HG03039 (cell line): ENCODE measurements at regions not wholly inside any gene's neighbourhood (a gene's known extent, or its start where the extent isn't known, plus 50 kb on each side); places are given as distances from the start of the nearest gene placed in this dataset.
"Not testable (repeated sequence)": the region's sequence is repeated elsewhere in the genome, so short reads cannot be mapped to it uniquely, and the experiment has no call there.

Source experiments
- ATAC-seq: cut with Tn5 transposase; IDR thresholded peaks from one replicate; pipeline ENCODE4 v1.9.1; 2021; ENCODE audit warnings: mild to moderate bottlenecking, moderate library complexity; ENCODE audit not compliant: unreplicated experiment

GRCh38 chr6:76790045-76790796 is 673.1 kb downstream of the HTR1B start:
- no peak for ATAC-seq

DNA sequence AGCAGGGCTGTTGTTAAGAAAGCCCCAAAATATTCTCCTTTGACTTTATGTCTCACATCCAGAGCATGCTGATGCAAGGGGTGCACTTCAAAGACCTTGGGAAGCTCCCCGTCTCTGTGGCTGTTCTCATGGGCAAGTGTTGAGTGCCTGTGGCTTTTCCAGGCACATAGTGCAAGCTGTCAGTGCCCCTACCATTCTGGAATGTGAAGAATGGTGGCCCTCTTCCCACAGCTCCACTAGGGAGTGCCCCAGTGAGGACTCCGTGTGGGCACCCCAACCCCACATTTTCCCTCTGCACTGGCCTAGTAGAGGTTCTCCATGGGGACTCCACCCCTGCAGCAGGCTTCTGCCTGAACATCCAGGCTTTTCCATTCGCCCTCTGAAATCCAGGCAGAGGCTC is 673.7 kb downstream of the HTR1B start:
- ATAC-seq, result no peak

DNA sequence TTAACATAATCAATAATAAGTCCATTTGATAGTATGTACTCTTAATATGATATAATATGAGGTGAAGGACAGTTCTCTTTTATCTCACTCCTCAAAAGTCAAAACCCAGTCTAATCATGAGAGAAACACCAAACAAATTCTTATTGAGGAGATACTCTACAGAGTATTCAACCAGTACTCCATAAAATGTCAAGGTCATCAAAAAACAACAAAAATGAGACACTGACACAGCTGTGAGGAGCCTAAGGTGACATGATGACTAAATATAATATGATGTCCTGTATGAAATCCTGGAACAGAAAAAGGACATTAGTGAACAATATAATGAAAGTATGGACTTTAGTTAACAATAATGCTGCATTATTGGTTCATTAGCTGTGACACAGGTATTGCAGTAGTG is 675.1 kb downstream of the HTR1B start:
- no peak for ATAC-seq

- no peak for ATAC-seq
These were observed 684.2 kb downstream of the HTR1B start for GRCh38 chr6:76779068-76779467.

- ATAC-seq, result no peak
These were observed 686.4 kb downstream of the HTR1B start for GRCh38 chr6:76776876-76777275.

GRCh38 chr6:76774781-76775384 is 688.4 kb downstream of the HTR1B start:
- ATAC-seq, result no peak

DNA sequence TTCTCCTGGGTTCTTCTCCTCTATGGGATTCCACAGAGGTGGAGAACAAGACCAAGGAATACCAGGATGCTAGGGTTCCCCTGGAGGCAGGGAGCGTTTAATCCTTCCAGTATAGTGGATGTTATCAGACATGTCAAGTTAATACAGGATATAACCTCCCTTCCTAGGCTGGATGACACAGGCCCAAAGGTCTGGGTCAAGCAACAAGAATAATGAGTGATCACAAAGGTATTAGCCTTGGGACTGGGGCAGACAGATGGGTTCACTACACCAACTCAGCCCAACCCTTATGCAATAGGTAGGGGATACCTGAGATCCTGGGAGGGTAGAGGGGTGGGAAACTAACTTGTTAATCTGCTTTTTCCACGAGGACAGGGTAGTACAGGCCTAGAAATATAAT is 690.3 kb downstream of the HTR1B start:
- ATAC-seq, result no peak

DNA sequence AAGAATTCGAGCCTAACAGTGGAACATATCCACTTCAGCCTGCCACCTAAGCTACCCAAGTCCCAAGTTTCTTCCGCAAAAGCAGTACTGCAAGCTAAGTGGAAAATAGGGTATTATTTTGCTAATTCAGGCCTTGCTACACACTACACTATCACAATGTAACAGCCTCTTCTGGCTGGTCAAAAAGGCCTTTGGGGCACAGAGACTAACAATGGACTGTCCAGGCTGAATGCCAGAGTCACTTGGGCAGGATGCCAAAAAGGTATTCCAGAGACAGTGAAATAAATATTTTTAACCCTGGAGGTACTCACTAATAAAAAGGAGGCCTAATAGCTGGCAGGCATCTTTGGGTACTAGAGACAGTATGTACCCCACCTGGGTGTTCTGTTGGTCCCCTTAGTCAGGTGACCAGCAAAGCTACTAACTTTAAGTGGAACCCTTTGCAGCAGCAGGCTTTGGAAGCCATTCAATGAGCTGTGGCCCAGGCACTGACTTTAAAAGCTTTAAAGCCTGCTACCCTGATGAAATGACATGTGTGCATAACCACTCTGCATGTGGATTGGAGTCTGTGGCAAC is 692.1 kb downstream of the HTR1B start:
- no peak for ATAC-seq

- ATAC-seq, result no peak
These were observed 693.0 kb downstream of the HTR1B start for GRCh38 chr6:76770281-76770680.

GRCh38 chr6:76768556-76768955 is 694.7 kb downstream of the HTR1B start:
- ATAC-seq, result no peak

DNA sequence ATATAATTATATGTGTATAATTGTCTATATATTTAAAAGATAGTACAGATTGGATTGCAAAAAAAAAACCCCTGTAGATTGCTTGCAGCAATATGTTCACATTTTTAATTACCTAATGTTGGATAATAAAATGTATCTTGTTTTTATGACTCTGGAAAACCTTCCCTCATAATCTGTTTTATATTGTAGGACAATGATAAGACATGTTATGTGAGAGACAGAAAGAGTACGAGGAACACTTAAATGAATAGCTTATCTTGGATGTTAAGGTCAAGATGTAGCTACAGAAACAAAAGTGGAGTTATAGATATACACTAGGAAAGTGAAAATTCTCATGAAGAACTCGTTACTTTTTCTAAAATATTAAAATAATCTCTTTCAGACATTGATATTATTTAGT is 691.6 kb upstream of the IMPG1 start:
- ATAC-seq, result no peak

- ATAC-seq, result no peak
These were observed 680.4 kb upstream of the IMPG1 start for GRCh38 chr6:76752841-76753240.

DNA sequence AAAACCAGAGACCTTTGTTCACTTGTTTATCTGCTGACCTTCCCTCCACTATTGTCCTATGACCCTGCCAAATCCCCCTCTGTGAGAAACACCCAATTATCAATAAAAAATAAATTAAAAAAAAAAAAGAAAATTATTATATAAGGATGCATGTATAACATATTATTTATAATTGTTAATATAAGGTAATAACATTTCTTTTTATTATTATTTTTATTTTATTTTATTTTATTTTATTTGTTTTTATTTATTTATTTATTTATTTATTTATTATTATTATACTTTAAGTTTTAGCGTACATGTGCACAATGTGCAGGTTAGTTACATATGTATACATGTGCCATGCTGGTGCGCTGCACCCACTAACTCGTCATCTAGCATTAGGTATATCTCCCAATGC is 672.9 kb upstream of the IMPG1 start:
- ATAC-seq, result not testable (repeated sequence)

GRCh38 chr6:76744151-76744720 is 671.8 kb upstream of the IMPG1 start:
- not testable (repeated sequence) for ATAC-seq

- no peak for ATAC-seq
These were observed 670.5 kb upstream of the IMPG1 start for GRCh38 chr6:76742919-76743318.

DNA sequence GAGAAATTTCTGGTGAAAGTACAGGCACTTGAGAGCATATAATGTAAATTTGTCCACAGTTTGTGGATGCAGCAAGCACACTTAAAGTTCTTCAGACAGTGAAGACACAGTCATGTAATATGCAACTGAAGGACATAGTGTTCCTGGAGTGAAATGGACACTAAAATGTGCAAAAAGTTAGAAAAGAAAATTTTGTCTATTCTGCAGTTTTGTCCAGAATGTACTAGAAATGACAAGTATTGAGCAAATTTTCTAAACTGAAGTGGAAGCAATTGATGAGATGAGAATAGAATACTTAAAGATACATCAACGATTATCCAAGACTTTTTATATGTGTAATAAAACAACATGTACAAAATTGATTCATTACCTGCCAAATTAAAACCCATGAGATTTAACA is 647.0 kb upstream of the IMPG1 start:
- no peak for ATAC-seq

DNA sequence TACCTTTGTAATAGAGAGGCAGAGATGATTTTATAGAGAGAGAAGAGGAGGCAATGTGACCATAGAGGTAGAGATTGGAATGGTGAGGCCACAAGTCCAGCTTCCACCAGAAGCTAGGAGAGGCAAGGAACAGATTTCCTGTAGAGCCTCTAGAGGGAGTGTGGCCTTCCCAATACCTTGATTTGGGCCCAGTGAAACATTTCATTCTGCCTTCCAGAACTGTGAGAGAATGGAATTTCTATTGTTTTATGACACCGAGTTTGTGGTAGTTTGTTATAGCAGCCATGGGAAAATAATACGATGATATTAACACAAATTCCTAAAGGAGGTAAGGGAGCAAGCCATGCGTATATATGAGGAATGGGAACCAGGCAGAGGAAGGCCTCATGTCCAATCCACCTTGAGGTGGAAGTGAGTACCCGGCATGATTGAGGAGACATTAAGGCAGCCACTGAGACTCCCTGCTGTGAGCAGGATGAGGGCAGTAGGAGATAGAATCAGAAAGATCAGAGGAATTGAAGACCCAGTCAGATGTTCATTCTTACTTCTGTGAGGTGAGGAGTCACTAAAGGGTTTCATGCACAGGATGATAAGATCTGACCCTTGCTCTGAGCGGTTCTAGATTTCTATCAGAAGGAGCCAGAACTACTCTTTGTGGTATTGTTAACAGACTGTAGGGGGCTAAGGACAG is 636.3 kb upstream of the IMPG1 start:
- ATAC-seq, result no peak

DNA sequence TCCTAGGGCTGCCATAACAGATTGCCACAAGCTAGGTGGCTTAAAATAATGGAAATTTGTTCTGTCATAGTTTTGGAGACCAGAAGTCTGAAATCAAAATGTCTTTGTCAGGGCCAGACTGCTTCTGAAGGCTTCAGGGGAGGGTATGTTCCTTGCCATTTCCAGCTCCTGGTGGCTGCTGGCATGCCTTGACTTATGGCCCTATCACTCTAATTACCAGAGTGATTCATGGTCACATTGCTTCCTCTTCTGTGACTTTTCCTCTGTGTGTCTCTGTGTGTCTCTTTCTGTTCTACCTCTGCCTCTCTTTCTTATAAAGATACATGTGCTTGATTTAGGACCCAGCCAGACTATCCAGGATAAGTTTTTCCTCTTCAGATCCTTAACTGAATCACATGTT is 635.2 kb upstream of the IMPG1 start:
- ATAC-seq, result no peak

GRCh38 chr6:76706631-76707030 is 634.2 kb upstream of the IMPG1 start:
- no peak for ATAC-seq

DNA sequence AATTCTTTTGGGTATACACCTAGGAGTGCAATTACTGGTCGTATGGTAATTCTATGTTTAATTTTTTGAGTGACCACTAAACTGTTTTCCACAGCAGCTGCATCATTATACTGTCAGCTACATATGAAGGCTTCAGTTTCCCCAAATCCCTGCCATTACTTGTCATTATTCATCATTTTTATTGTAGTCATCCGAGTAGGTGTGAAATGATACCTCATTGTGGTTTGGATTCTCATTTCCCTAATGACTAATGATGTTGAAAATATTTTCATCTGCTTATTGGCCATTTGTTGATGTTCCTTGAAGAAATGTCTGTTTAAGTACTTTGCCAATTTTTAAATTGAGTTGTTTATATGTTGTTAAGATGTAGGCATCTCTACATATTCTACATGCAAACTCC is 633.6 kb upstream of the IMPG1 start:
- no peak for ATAC-seq

DNA sequence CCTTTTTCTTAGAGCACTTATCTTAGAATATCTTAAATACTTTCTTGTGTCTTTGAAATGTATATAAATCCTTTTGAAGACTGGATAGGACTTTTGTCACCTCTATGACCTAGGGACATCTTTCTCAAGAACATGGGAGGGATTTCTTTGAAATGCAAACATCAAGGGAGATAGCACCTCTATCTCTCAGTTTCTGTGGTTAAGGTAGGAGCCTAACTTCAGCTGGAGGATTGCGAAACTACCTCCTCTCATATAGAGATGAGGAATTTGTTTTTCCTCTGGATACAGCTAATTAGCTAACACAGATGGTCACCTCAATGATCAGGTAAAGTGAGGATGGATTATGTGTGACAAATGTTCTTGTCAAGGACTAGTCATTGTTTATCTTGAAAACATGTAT is 631.3 kb upstream of the IMPG1 start:
- no peak for ATAC-seq

GRCh38 chr6:76703285-76703684 is 630.8 kb upstream of the IMPG1 start:
- ATAC-seq, result no peak
